ENCODE measurements at regions not wholly inside any gene's neighbourhood (a gene's known extent, or its start where the extent isn't known, plus 50 kb on each side); places are given as distances from the start of the nearest gene placed in this dataset.

GRCh38 chr10:42475168-42476098 lies 162.9 kb downstream of the ZNF33B start:
- Histone ChIP-seq H3K4me3 (replicated peaks; ENCODE audit: insufficient read depth, low read length) (no peak overlapping the region), H3K27me3 (ENCODE audit: insufficient read depth, poor library complexity, severe bottlenecking) (peaks cover 3% of the 10 kb centered on the region), H3K27ac (replicated peaks) (no peak overlapping the region)
- DNase-seq (ENCODE audit: low read depth in 1 of 2, low spot score in 1 of 2), result no peak
- no peak for TF ChIP-seq CTCF (IDR thresholded peaks at IDR 0.05; ENCODE audit: insufficient read depth, low read length)
- no peak for TF ChIP-seq SPI1 (IDR thresholded peaks at IDR 0.05; ENCODE audit: borderline replicate concordance, low read depth)
- TF ChIP-seq GABPA (IDR thresholded peaks at IDR 0.05; ENCODE audit: low read depth), result no peak
- TF ChIP-seq REST (IDR thresholded peaks at IDR 0.05; ENCODE audit: insufficient replicate concordance, low read depth), result no peak
- TF ChIP-seq POLR2AphosphoS5 (IDR thresholded peaks at IDR 0.05; ENCODE audit: low read depth), result no peak

GRCh38 chr10:42454313-42454712 lies 184.1 kb downstream of the ZNF33B start:
- Histone ChIP-seq H3K27ac (replicated peaks) (no peak overlapping the region), H3K27me3 (ENCODE audit: insufficient read depth, poor library complexity, severe bottlenecking) (no peaks in the 10 kb centered on the region), H3K4me3 (replicated peaks; ENCODE audit: insufficient read depth, low read length) (no peak overlapping the region)
- no peak for DNase-seq (ENCODE audit: low read depth in 1 of 2, low spot score in 1 of 2)
- no peak for TF ChIP-seq GABPA (IDR thresholded peaks at IDR 0.05; ENCODE audit: low read depth)
- TF ChIP-seq SPI1 (IDR thresholded peaks at IDR 0.05; ENCODE audit: borderline replicate concordance, low read depth), result no peak
- TF ChIP-seq REST (IDR thresholded peaks at IDR 0.05; ENCODE audit: insufficient replicate concordance, low read depth), result no peak
- no peak for TF ChIP-seq POLR2AphosphoS5 (IDR thresholded peaks at IDR 0.05; ENCODE audit: low read depth)
- no peak for TF ChIP-seq CTCF (IDR thresholded peaks at IDR 0.05; ENCODE audit: insufficient read depth, low read length)

- no peak for DNase-seq (ENCODE audit: low read depth in 1 of 2, low spot score in 1 of 2)
- no peaks in the 10 kb centered on the region for H3K27me3 ChIP-seq (ENCODE audit: insufficient read depth, poor library complexity, severe bottlenecking)
- H3K4me3 ChIP-seq (replicated peaks; ENCODE audit: insufficient read depth, low read length), result no peak overlapping the region
- TF ChIP-seq POLR2AphosphoS5 (IDR thresholded peaks at IDR 0.05; ENCODE audit: low read depth), result no peak
- TF ChIP-seq REST (IDR thresholded peaks at IDR 0.05; ENCODE audit: insufficient replicate concordance, low read depth), result no peak
- no peak for TF ChIP-seq SPI1 (IDR thresholded peaks at IDR 0.05; ENCODE audit: borderline replicate concordance, low read depth)
- TF ChIP-seq CTCF (IDR thresholded peaks at IDR 0.05; ENCODE audit: insufficient read depth, low read length), result no peak
- no peak for TF ChIP-seq GABPA (IDR thresholded peaks at IDR 0.05; ENCODE audit: low read depth)
- no peak overlapping the region for H3K27ac ChIP-seq (replicated peaks)
Measured at GRCh38 chr10:42431095-42431494, 207.3 kb downstream of the ZNF33B start.
